ENCODE measurements at regions not wholly inside any gene's neighbourhood (a gene's known extent, or its start where the extent isn't known, plus 50 kb on each side); places are given as distances from the start of the nearest gene placed in this dataset.

GRCh38 chr13:65914716-65915115 lies 1315.4 kb downstream of the PCDH9 start:
- Histone ChIP-seq H3K9me3 (ENCODE audit: control insufficient read depth, low read depth, low read length) (no peaks in the 10 kb centered on the region), H3K9ac (ENCODE audit: low read length) (no peak overlapping the region), H3K36me3 (ENCODE audit: control insufficient read depth, low read depth, low read length) (no peaks in the 10 kb centered on the region), H3K4me3 (ENCODE audit: low read length) (no peak overlapping the region), H3K27ac (ENCODE audit: low read length) (no peak overlapping the region), H3K4me1 (ENCODE audit: control insufficient read depth, low read depth, low read length) (no peaks in the 10 kb centered on the region), H3K27me3 (ENCODE audit: control insufficient read depth, insufficient read depth, low read length) (no peaks in the 10 kb centered on the region)

- H3K36me3 ChIP-seq (ENCODE audit: control insufficient read depth, low read depth, low read length): no peaks in the 10 kb centered on the region
- no peak overlapping the region for H3K9ac ChIP-seq (ENCODE audit: low read length)
- H3K4me3 ChIP-seq (ENCODE audit: low read length): no peak overlapping the region
- H3K27me3 ChIP-seq (ENCODE audit: control insufficient read depth, insufficient read depth, low read length): no peaks in the 10 kb centered on the region
- H3K4me1 ChIP-seq (ENCODE audit: control insufficient read depth, low read depth, low read length): no peaks in the 10 kb centered on the region
- no peak overlapping the region for H3K27ac ChIP-seq (ENCODE audit: low read length)
- H3K9me3 ChIP-seq (ENCODE audit: control insufficient read depth, low read depth, low read length): no peaks in the 10 kb centered on the region
These were observed 1317.0 kb downstream of the PCDH9 start for GRCh38 chr13:65913173-65913572.

DNA sequence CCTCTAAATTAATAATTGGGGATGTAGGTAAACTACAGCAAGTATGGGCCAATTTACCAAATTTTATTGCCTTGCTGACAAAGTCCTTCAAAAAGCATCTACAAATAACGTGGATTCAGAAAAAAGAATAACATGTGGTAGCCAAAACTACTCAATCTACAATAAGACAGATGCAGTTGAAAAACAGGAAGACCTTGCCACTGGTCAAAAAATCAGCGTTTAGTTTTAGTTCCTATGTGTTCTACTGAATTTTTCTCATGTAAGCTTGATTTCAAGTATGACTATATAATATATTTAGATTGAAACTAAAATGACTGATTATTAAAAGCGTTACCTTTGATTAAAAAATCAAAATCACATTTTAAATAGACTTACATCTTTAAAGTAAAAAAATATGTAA lies 1317.6 kb downstream of the PCDH9 start:
- Histone ChIP-seq H3K9ac (ENCODE audit: low read length) (no peak overlapping the region), H3K36me3 (ENCODE audit: control insufficient read depth, low read depth, low read length) (no peaks in the 10 kb centered on the region), H3K4me3 (ENCODE audit: low read length) (no peak overlapping the region), H3K9me3 (ENCODE audit: control insufficient read depth, low read depth, low read length) (no peaks in the 10 kb centered on the region), H3K27me3 (ENCODE audit: control insufficient read depth, insufficient read depth, low read length) (no peaks in the 10 kb centered on the region), H3K27ac (ENCODE audit: low read length) (no peak overlapping the region), H3K4me1 (ENCODE audit: control insufficient read depth, low read depth, low read length) (no peaks in the 10 kb centered on the region)

- H3K27me3 ChIP-seq (ENCODE audit: control insufficient read depth, insufficient read depth, low read length): no peaks in the 10 kb centered on the region
- no peaks in the 10 kb centered on the region for H3K9me3 ChIP-seq (ENCODE audit: control insufficient read depth, low read depth, low read length)
- H3K4me3 ChIP-seq (ENCODE audit: low read length): no peak overlapping the region
- no peaks in the 10 kb centered on the region for H3K4me1 ChIP-seq (ENCODE audit: control insufficient read depth, low read depth, low read length)
- H3K27ac ChIP-seq (ENCODE audit: low read length): no peak overlapping the region
- no peak overlapping the region for H3K9ac ChIP-seq (ENCODE audit: low read length)
- H3K36me3 ChIP-seq (ENCODE audit: control insufficient read depth, low read depth, low read length): no peaks in the 10 kb centered on the region
These were observed 1318.5 kb downstream of the PCDH9 start for GRCh38 chr13:65911546-65912193.

GRCh38 chr13:65909501-65909900 lies 1320.6 kb downstream of the PCDH9 start:
- H3K4me1 ChIP-seq (ENCODE audit: control insufficient read depth, low read depth, low read length): no peaks in the 10 kb centered on the region
- no peaks in the 10 kb centered on the region for H3K27me3 ChIP-seq (ENCODE audit: control insufficient read depth, insufficient read depth, low read length)
- no peaks in the 10 kb centered on the region for H3K9me3 ChIP-seq (ENCODE audit: control insufficient read depth, low read depth, low read length)
- no peak overlapping the region for H3K27ac ChIP-seq (ENCODE audit: low read length)
- H3K36me3 ChIP-seq (ENCODE audit: control insufficient read depth, low read depth, low read length): no peaks in the 10 kb centered on the region
- no peak overlapping the region for H3K9ac ChIP-seq (ENCODE audit: low read length)
- no peak overlapping the region for H3K4me3 ChIP-seq (ENCODE audit: low read length)

- no peak overlapping the region for H3K9ac ChIP-seq (ENCODE audit: low read length)
- no peak overlapping the region for H3K27ac ChIP-seq (ENCODE audit: low read length)
- H3K9me3 ChIP-seq (ENCODE audit: control insufficient read depth, low read depth, low read length): no peaks in the 10 kb centered on the region
- H3K27me3 ChIP-seq (ENCODE audit: control insufficient read depth, insufficient read depth, low read length): no peaks in the 10 kb centered on the region
- no peaks in the 10 kb centered on the region for H3K4me1 ChIP-seq (ENCODE audit: control insufficient read depth, low read depth, low read length)
- no peaks in the 10 kb centered on the region for H3K36me3 ChIP-seq (ENCODE audit: control insufficient read depth, low read depth, low read length)
- no peak overlapping the region for H3K4me3 ChIP-seq (ENCODE audit: low read length)
These were observed 1322.2 kb downstream of the PCDH9 start for GRCh38 chr13:65907666-65908525.

DNA sequence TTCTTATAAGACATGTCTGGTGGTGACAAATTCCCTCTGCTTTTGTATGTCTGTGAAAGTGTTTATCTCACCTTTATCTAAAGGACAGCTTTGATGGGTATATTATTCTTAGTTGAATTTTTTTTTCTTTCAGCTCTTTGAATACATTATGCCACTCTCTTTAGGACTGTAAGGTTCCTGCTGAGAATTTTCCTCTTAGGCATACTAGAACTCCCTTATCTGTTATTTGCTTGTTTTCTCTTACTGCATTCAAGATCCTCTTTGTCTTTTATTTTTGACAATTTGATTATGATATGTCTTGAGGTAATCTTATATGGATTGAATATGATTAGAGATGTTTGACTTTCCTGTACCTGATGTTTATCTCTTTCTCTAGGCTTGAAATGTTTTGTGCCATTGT lies 1328.4 kb downstream of the PCDH9 start:
- H3K27me3 ChIP-seq (ENCODE audit: control insufficient read depth, insufficient read depth, low read length): no peaks in the 10 kb centered on the region
- H3K4me1 ChIP-seq (ENCODE audit: control insufficient read depth, low read depth, low read length): no peaks in the 10 kb centered on the region
- H3K27ac ChIP-seq (ENCODE audit: low read length): no peak overlapping the region
- H3K9ac ChIP-seq (ENCODE audit: low read length): no peak overlapping the region
- H3K4me3 ChIP-seq (ENCODE audit: low read length): no peak overlapping the region
- H3K36me3 ChIP-seq (ENCODE audit: control insufficient read depth, low read depth, low read length): no peaks in the 10 kb centered on the region
- H3K9me3 ChIP-seq (ENCODE audit: control insufficient read depth, low read depth, low read length): no peaks in the 10 kb centered on the region

DNA sequence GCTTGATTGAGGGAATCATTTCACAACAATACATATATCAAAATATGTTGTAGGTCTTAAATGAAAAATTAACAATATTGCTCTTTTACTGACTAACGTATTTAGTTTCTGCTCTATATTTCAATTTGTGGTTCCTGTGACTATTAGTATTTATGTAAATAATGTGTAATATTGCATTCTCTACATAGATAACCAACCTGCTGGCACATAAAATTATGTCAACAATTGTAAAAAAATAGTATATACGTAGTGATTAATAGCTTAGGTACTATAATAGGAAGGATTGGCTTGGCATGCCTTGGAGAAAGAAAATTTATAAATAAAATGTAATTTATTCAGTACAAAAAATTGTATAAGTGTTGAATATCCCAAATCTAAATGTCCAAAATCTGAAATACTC lies 1336.1 kb downstream of the PCDH9 start:
- H3K4me1 ChIP-seq (ENCODE audit: control insufficient read depth, low read depth, low read length): no peaks in the 10 kb centered on the region
- H3K27me3 ChIP-seq (ENCODE audit: control insufficient read depth, insufficient read depth, low read length): no peaks in the 10 kb centered on the region
- H3K36me3 ChIP-seq (ENCODE audit: control insufficient read depth, low read depth, low read length): no peaks in the 10 kb centered on the region
- H3K9ac ChIP-seq (ENCODE audit: low read length): no peak overlapping the region
- H3K9me3 ChIP-seq (ENCODE audit: control insufficient read depth, low read depth, low read length): no peaks in the 10 kb centered on the region
- H3K27ac ChIP-seq (ENCODE audit: low read length): no peak overlapping the region
- H3K4me3 ChIP-seq (ENCODE audit: low read length): no peak overlapping the region

DNA sequence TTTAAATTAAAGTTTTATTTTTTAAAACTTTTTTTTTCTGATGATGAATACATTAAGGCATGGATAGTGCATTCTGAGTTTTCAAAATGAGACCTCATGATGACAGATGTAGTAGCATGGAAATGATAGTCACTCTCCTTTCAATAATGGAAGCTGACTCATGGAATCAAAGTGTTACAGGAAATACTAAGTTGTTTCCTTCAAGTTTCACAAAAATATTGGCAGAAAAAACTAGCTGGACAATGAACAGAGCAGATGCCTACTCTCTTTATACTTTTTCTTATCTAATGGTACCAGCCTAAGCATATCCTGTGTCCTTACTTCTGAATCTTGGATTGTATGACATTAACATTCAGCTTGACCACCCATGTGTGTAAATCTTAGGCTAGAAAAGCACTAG lies 1337.3 kb downstream of the PCDH9 start:
- Histone ChIP-seq H3K4me3 (ENCODE audit: low read length) (no peak overlapping the region), H3K27ac (ENCODE audit: low read length) (no peak overlapping the region), H3K9ac (ENCODE audit: low read length) (no peak overlapping the region), H3K4me1 (ENCODE audit: control insufficient read depth, low read depth, low read length) (no peaks in the 10 kb centered on the region), H3K9me3 (ENCODE audit: control insufficient read depth, low read depth, low read length) (no peaks in the 10 kb centered on the region), H3K27me3 (ENCODE audit: control insufficient read depth, insufficient read depth, low read length) (no peaks in the 10 kb centered on the region), H3K36me3 (ENCODE audit: control insufficient read depth, low read depth, low read length) (no peaks in the 10 kb centered on the region)

DNA sequence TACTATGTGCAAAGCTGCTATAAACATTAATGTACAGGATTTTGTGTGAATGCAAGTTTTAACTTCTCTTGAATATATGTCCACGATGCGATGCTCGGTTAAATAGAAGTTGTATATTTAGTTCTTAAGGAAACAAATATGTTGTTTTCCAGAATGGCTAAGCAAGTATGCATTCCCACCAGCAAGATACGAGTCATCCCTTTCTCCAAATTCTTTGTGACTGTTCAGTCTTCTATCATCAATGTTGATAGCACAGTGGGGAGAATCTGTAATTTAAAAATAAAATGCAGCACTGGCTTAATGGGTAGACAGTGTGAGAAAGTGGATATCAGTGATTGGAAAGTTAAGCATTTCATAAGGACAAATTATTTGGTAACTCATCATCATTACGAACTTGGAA lies 1340.8 kb downstream of the PCDH9 start:
- H3K4me1 ChIP-seq (ENCODE audit: control insufficient read depth, low read depth, low read length): no peaks in the 10 kb centered on the region
- no peak overlapping the region for H3K9ac ChIP-seq (ENCODE audit: low read length)
- no peak overlapping the region for H3K27ac ChIP-seq (ENCODE audit: low read length)

DNA sequence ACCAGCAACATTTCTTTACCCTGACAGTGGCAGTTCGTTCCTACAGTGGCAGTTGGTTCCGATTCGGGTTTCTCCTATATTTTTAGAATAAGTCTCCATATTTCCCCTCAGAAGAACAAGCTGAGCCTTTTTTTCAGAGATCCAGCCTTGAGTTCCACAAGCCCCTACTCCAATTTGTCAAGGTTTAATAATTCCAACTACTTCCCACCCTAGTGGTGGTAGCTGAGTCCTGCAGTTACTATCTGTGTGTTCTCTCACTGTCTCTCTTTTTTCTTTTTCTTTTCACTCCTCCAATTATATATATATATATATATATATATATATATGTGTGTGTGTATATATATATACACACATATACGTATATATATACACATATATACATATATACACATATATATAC lies 1347.3 kb downstream of the PCDH9 start:
- no peaks in the 10 kb centered on the region for H3K4me1 ChIP-seq (ENCODE audit: control insufficient read depth, low read depth, low read length)
- H3K27ac ChIP-seq (ENCODE audit: low read length): no peak overlapping the region
- H3K9me3 ChIP-seq (ENCODE audit: control insufficient read depth, low read depth, low read length): no peaks in the 10 kb centered on the region
- no peak overlapping the region for H3K4me3 ChIP-seq (ENCODE audit: low read length)
- no peaks in the 10 kb centered on the region for H3K27me3 ChIP-seq (ENCODE audit: control insufficient read depth, insufficient read depth, low read length)
- H3K9ac ChIP-seq (ENCODE audit: low read length): no peak overlapping the region
- H3K36me3 ChIP-seq (ENCODE audit: control insufficient read depth, low read depth, low read length): no peaks in the 10 kb centered on the region

More for the DNA sequence above, 1340.8 kb downstream of the PCDH9 start:
- no peaks in the 10 kb centered on the region for H3K36me3 ChIP-seq (ENCODE audit: control insufficient read depth, low read depth, low read length)
- no peak overlapping the region for H3K4me3 ChIP-seq (ENCODE audit: low read length)
- no peaks in the 10 kb centered on the region for H3K27me3 ChIP-seq (ENCODE audit: control insufficient read depth, insufficient read depth, low read length)
- H3K9me3 ChIP-seq (ENCODE audit: control insufficient read depth, low read depth, low read length): no peaks in the 10 kb centered on the region
